Ascending aorta (tissue), 2 donors: ENCODE measurements at regions not wholly inside any gene's neighbourhood (a gene's known extent, or its start where the extent isn't known, plus 50 kb on each side); places are given as distances from the start of the nearest gene placed in this dataset.

Experiments
- DNase-seq, 2 donors: peaks; one replicate each; pipeline ENCODE4 v3.0.0-alpha.2; 2019; ENCODE audit warnings: low spot score in 2 of 2
- H3K27ac ChIP-seq, 2 donors: fragments of 200-600 bp; sonication (generic); one replicate each; pipeline ENCODE4 v1.5.1; 2016 to 2017; ENCODE audit warnings: mild to moderate bottlenecking in 1 of 2
- H3K27me3 ChIP-seq: fragments of 200-600 bp; sonication (generic); one replicate; pipeline ENCODE4 v1.5.1; 2017
- H3K36me3 ChIP-seq, 2 donors: fragments of 200-600 bp; sonication (generic); one replicate each; pipeline ENCODE4 v1.5.1; 2016
- H3K4me1 ChIP-seq, 2 donors: fragments of 200-600 bp; sonication (generic); one replicate each; pipeline ENCODE4 v1.5.1; 2016 to 2017; ENCODE audit warnings: mild to moderate bottlenecking in 1 of 2
- H3K4me3 ChIP-seq, 2 donors: fragments of 200-600 bp; sonication (generic); one replicate each; pipeline ENCODE4 v1.5.1; 2016 to 2017; ENCODE audit warnings: mild to moderate bottlenecking in 1 of 2
- H3K9me3 ChIP-seq, 2 donors: fragments of 200-600 bp; sonication (generic); one replicate each; pipeline ENCODE4 v1.5.1; 2016
- intact Hi-C: fragments of 100-400 bp; cut with DNase I; formaldehyde crosslinking; loops from one replicate; pipeline ENCODE4 v1.15.1; 2023
- TF ChIP-seq, protein P1 (sequence below), 3 experiments: fragments of 200-600 bp in 2 of 3; fragments of 450-650 bp in 1 of 3; sonication (generic) in 2 of 3; IDR thresholded peaks; one replicate each; pipeline ENCODE4 v1.5.1; 2016 to 2019; ENCODE audit warnings: antibody characterized with exemption in 3 of 3, mild to moderate bottlenecking in 1 of 3, moderate library complexity in 1 of 3

DNA sequence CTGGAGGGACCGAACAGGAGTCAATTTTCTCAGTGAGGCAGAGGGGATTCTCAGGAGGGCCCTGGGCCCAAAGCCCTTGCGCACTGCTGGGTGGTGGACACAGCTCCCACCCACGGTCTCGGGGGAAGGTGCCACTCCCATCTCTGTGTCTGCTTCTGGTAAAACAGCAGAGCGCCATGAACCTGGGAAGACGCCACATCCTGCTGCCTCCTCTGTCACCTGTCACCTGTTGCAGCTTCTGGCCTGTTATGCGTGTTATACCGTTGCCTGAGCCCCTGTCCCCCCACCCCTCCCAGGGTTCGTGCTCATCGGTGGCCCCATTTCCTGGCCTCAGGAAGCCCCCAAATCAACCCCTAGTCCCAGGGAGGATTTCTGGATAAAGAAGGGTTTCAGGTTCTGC is 125.8 kb upstream of the AJAP1 start:
- no peak for DNase-seq
- no peaks in the 10 kb centered on the region for H3K36me3 ChIP-seq
- H3K4me1 ChIP-seq, result no peaks in the 10 kb centered on the region
- TF ChIP-seq, protein P1, sequence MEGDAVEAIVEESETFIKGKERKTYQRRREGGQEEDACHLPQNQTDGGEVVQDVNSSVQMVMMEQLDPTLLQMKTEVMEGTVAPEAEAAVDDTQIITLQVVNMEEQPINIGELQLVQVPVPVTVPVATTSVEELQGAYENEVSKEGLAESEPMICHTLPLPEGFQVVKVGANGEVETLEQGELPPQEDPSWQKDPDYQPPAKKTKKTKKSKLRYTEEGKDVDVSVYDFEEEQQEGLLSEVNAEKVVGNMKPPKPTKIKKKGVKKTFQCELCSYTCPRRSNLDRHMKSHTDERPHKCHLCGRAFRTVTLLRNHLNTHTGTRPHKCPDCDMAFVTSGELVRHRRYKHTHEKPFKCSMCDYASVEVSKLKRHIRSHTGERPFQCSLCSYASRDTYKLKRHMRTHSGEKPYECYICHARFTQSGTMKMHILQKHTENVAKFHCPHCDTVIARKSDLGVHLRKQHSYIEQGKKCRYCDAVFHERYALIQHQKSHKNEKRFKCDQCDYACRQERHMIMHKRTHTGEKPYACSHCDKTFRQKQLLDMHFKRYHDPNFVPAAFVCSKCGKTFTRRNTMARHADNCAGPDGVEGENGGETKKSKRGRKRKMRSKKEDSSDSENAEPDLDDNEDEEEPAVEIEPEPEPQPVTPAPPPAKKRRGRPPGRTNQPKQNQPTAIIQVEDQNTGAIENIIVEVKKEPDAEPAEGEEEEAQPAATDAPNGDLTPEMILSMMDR (IDR thresholded peaks at IDR 0.05), result no peak
- H3K27ac ChIP-seq, result no peak overlapping the region
- no peak overlapping the region for H3K4me3 ChIP-seq
- no peaks in the 10 kb centered on the region for H3K9me3 ChIP-seq
- H3K27me3 ChIP-seq, result no peaks in the 10 kb centered on the region
- intact Hi-C loops, result no loop called here

DNA sequence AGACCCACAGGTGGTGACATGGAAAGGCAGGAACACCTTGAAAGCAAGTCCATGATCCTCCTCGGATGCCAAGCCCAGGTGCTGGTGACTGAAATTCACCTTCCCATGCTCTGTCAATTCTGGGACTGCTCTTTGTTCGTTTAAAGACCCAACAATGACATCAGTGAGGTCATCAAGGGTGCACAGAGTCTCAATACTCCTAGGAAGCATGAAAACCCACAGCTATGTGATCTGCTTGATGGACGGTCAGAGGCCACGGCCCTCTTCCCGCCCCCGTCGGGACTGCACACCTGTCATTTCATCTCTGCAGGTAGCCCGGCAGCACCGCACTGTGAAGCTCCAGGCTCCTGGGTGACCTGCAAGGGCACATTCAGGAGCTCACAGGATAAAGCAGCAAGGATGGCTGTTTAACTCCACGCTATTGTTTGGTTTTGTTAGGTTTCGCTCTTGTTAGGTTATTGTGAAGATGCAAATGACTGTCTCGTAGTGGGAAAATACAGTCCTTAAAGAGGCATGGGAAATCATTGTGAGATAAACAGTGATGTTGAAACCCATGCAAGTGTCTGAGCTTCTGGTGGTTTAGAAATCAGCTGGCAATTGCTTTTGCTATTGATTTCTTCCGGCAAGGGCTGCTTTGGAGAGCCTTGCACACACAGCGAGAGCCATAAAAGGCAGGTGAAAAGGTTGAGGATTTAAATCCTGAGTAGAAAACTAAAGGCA is 124.8 kb upstream of the AJAP1 start:
- H3K36me3 ChIP-seq, result no peaks in the 10 kb centered on the region
- intact Hi-C loops, result no loop called here
- H3K4me1 ChIP-seq, result no peaks in the 10 kb centered on the region
- H3K9me3 ChIP-seq, result no peaks in the 10 kb centered on the region
- H3K27ac ChIP-seq, result no peak overlapping the region
- TF ChIP-seq, protein P1 (IDR thresholded peaks at IDR 0.05), result no peak
- no peak overlapping the region for H3K4me3 ChIP-seq
- H3K27me3 ChIP-seq, result no peaks in the 10 kb centered on the region
- DNase-seq, result no peak

DNA sequence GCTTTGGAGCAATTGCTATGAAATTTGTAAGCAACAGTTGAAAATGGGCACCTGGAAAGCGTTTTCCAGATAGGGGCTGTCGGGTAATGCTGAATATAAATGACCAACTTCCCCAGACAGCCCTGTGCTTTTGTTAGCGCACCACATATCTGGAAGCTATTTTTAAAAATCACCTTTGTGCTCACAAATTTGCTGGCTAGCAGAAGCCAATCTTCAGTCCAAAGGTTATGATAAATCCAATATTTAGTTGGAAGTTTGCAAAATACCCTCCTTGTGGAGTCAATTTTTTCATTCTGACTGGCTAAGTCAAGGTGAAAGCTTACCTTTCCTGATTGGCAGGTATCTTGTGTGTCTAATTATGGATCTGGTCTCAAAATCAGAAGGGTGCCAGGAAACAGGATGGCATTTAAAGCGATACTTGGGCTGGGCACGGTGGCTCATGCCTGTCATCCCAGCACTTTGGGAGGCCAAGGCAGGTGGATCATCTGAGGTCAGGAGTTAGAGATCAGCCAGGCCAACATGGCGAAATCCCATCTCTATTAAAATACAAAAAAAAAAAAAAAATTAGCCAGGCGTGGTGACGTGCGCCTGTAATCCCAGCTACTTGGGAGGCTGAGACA is 124.1 kb upstream of the AJAP1 start:
- intact Hi-C loops, result no loop called here
- Histone ChIP-seq H3K27ac (no peak overlapping the region), H3K4me1 (no peaks in the 10 kb centered on the region), H3K36me3 (no peaks in the 10 kb centered on the region), H3K4me3 (no peak overlapping the region), H3K27me3 (no peaks in the 10 kb centered on the region), H3K9me3 (no peaks in the 10 kb centered on the region)
- TF ChIP-seq, protein P1 (IDR thresholded peaks at IDR 0.05), result no peak
- DNase-seq, result no peak

DNA sequence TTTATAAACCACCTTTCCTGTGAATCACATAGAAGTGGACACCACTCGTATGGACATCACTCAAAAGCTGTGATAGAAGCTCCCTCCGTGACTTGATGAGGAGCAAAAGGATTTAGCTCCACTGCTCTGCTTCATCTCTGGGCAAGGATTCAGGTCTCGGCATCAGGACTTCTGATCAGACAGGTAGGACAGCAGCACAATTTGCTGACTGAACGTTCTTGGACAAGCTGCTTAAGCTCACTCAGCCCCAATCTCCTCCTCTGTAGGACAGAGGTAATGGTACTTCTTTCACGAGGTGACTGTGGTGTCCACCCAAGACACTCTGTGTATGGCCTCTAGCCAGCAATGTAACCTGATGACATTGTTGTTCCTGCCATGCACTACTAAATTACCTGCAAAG is 122.6 kb upstream of the AJAP1 start:
- TF ChIP-seq, protein P1 (IDR thresholded peaks at IDR 0.05), result no peak
- no peak for DNase-seq
- Histone ChIP-seq H3K9me3 (no peaks in the 10 kb centered on the region), H3K27ac (no peak overlapping the region), H3K27me3 (no peaks in the 10 kb centered on the region), H3K4me3 (no peak overlapping the region), H3K4me1 (no peaks in the 10 kb centered on the region), H3K36me3 (no peaks in the 10 kb centered on the region)
- intact Hi-C loops, result no loop called here

DNA sequence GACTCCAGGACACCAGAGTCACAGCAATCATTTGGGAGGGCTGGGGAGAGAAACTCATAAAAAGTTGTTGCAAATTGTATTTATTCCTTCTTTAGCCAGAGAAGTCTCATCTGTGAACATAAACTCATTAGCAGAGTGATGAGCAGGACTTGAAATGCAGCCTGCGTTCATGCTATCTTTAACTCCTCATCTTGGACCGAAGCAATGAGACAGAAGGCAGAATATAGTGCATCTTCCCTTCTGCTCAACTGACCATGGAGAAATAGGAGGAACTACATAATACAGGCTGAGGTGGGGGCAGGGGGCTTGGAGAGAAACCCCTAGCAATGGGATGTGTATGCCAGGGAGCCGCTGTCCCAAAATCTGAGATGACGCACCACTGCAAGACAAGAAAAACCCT is 121.8 kb upstream of the AJAP1 start:
- TF ChIP-seq, protein P1 (IDR thresholded peaks at IDR 0.05), result no peak
- Histone ChIP-seq H3K9me3 (no peaks in the 10 kb centered on the region), H3K36me3 (no peaks in the 10 kb centered on the region), H3K27me3 (no peaks in the 10 kb centered on the region), H3K27ac (no peak overlapping the region), H3K4me1 (no peaks in the 10 kb centered on the region), H3K4me3 (no peak overlapping the region)
- no peak for DNase-seq
- intact Hi-C loops, result no loop called here
